ENCODE measurements at regions not wholly inside any gene's neighbourhood (a gene's known extent, or its start where the extent isn't known, plus 50 kb on each side); places are given as distances from the start of the nearest gene placed in this dataset.

DNA sequence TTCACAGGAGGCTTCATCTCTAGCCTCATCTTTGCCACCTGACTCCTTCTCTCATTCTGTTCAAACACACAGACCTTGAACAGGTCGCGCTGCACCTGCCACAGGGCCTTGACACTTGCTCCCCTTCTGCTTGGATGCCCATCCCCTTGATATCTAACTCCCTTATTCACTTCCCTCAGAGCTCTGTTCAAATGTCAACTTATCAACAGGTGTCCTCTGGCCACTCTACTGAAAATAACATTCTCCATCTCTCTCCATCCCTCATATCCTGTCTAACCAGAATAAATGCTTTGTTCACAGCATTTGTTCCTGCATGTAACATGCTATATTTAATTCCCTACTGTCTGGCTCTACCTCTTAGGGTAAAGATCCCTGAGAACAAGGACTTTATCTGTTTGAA, 67.2 kb upstream of the DRD2 start:
- DNase-seq = no peak
- BruUV-seq (replicated peaks) = no TSS peak
- POLR2A ChIA-PET (ENCODE audit: unreplicated experiment) = no interaction called here

DNA sequence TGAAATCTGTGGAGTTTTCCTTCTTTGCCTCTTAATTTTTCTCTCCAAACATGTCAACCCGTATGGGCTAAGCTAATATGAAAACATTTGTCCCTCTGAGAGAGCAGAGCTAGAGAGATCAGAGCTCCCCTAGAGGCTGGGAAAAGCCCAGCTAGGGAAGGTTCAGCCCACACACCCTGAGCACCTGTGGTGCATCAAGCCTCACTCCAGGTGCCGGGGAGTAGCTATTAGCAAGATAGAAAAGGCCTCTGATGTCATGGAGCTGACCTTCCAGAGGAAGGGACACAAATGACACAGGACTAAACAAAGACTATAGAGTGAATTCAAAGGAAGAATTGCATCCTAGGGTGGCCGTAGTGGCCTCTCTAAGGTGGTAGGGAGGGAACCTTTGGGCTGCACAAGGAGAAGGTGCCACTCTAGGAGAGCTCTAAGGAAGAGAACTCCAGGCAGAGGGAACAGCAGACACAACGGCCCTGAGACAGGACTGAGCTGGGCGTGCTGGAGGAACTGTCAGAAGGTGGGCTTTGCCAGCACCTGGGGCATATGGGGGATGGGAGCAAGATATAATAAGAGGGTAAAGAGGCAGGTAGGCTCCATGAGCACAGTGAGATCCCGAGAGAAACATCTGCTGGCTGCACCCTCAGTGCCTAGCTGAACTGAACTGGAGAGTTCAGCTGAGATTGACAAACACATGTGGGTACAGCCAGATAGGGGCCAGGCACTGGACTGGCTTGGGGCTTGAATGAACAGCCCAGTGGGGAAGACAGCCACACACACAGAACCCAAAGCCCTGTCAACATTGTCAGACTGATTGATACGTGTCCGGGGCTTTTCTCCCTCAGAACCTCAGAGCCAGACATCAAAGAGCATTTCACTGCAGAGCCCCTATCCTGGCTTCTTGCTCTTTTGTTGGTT, 65.5 kb upstream of the DRD2 start:
- H3K27me3 ChIP-seq (ENCODE audit: insufficient read depth, low read depth) = peaks cover 68% of the 10 kb centered on the region
- no peak for DNase-seq
- no TSS peak for BruUV-seq (replicated peaks)
- no peaks in the 10 kb centered on the region for H3K36me3 ChIP-seq (ENCODE audit: low read depth)
- no peaks in the 10 kb centered on the region for H3F3A ChIP-seq (ENCODE audit: insufficient read depth, low read depth)
- no peaks in the 10 kb centered on the region for H3K79me2 ChIP-seq (ENCODE audit: low read depth)
- H3K4me1 ChIP-seq (replicated peaks; ENCODE audit: insufficient read depth) = no peaks in the 10 kb centered on the region
- H4K20me1 ChIP-seq (ENCODE audit: insufficient read depth) = no peaks in the 10 kb centered on the region
- TF ChIP-seq CTCF (conservative IDR thresholded peaks at IDR 0.05) (no peak), EZH2 (IDR thresholded peaks at IDR 0.05; ENCODE audit: low read depth) (no peak)
- H3K9me2 ChIP-seq (ENCODE audit: insufficient read depth) = no peaks in the 10 kb centered on the region
- ChIA-PET CTCF (no interaction called here), POLR2A (ENCODE audit: unreplicated experiment) (no interaction called here)
- no peak overlapping the region for H3K27ac ChIP-seq
- H2AFZ ChIP-seq = no peak overlapping the region
- H3K4me2 ChIP-seq = no peak overlapping the region
- H3K4me3 ChIP-seq = no peak overlapping the region
- intact Hi-C loops (cut with micrococcal nuclease; ENCODE audit: unreplicated experiment) = no loop called here
- H3K9me3 ChIP-seq (ENCODE audit: insufficient read depth, low read depth) = no peaks in the 10 kb centered on the region

More for the DNA sequence above, 67.2 kb upstream of the DRD2 start:
- Histone ChIP-seq H4K20me1 (ENCODE audit: insufficient read depth) (no peaks in the 10 kb centered on the region), H2AFZ (no peak overlapping the region), H3K9me2 (ENCODE audit: insufficient read depth) (no peaks in the 10 kb centered on the region), H3K27me3 (ENCODE audit: insufficient read depth, low read depth) (peaks cover 65% of the 10 kb centered on the region), H3K79me2 (ENCODE audit: low read depth) (no peaks in the 10 kb centered on the region), H3K4me3 (no peak overlapping the region), H3F3A (ENCODE audit: insufficient read depth, low read depth) (no peaks in the 10 kb centered on the region), H3K27ac (no peak overlapping the region), H3K4me2 (no peak overlapping the region), H3K4me1 (replicated peaks; ENCODE audit: insufficient read depth) (no peaks in the 10 kb centered on the region), H3K9me3 (ENCODE audit: insufficient read depth, low read depth) (no peaks in the 10 kb centered on the region), H3K36me3 (ENCODE audit: low read depth) (no peaks in the 10 kb centered on the region)
- TF ChIP-seq EZH2 (IDR thresholded peaks at IDR 0.05; ENCODE audit: low read depth) = no peak
- CTCF ChIA-PET = no interaction called here
- intact Hi-C loops (cut with micrococcal nuclease; ENCODE audit: unreplicated experiment) = no loop called here

GRCh38 chr11:113538451-113539412, 63.5 kb upstream of the DRD2 start:
- DNase-seq = no peak
- Histone ChIP-seq H3F3A (ENCODE audit: insufficient read depth, low read depth) (no peaks in the 10 kb centered on the region), H3K4me3 (no peak overlapping the region), H3K79me2 (ENCODE audit: low read depth) (no peaks in the 10 kb centered on the region), H2AFZ (no peak overlapping the region), H3K4me1 (replicated peaks; ENCODE audit: insufficient read depth) (no peaks in the 10 kb centered on the region), H3K27ac (no peak overlapping the region), H3K9me3 (ENCODE audit: insufficient read depth, low read depth) (peaks cover 3% of the 10 kb centered on the region; the same call in 1 of the 2 replicates), H3K27me3 (ENCODE audit: insufficient read depth, low read depth) (peaks cover 72% of the 10 kb centered on the region), H4K20me1 (ENCODE audit: insufficient read depth) (no peaks in the 10 kb centered on the region), H3K9me2 (ENCODE audit: insufficient read depth) (no peaks in the 10 kb centered on the region), H3K36me3 (ENCODE audit: low read depth) (no peaks in the 10 kb centered on the region), H3K4me2 (no peak overlapping the region)
- ChIA-PET POLR2A (ENCODE audit: unreplicated experiment) (no interaction called here), CTCF (no interaction called here)
- intact Hi-C loops (cut with micrococcal nuclease; ENCODE audit: unreplicated experiment) = loop anchor here (10.0 kb wide), 1 partner anchor 726 kb away; no protein-coding TSS in a partner anchor
- TF ChIP-seq EZH2 (IDR thresholded peaks at IDR 0.05; ENCODE audit: low read depth) (no peak), CTCF (conservative IDR thresholded peaks at IDR 0.05) (no peak)
- BruUV-seq (replicated peaks) = no TSS peak
